OCI-LY7 (cell line): ENCODE measurements at regions not wholly inside any gene's neighbourhood (a gene's known extent, or its start where the extent isn't known, plus 50 kb on each side); places are given as distances from the start of the nearest gene placed in this dataset.

Experiments used
- EZH2phosphoT487 ChIP-seq: fragments of 200-600 bp; sonication (generic); IDR thresholded peaks from 2 replicates; pipeline ENCODE4 v1.6.1; 2018; ENCODE audit warnings: low read depth, borderline replicate concordance, mild to moderate bottlenecking, mixed run types, antibody characterized with exemption, low read length, moderate library complexity, mixed read lengths
- TF ChIP-seq, protein P1 (sequence below): fragments of 200-600 bp; sonication (generic); conservative IDR thresholded peaks from 2 replicates; pipeline ENCODE4 v1.5.1; 2014; ENCODE audit warnings: mild to moderate bottlenecking, antibody characterized with exemption, low read length, moderate library complexity, mixed read lengths

DNA sequence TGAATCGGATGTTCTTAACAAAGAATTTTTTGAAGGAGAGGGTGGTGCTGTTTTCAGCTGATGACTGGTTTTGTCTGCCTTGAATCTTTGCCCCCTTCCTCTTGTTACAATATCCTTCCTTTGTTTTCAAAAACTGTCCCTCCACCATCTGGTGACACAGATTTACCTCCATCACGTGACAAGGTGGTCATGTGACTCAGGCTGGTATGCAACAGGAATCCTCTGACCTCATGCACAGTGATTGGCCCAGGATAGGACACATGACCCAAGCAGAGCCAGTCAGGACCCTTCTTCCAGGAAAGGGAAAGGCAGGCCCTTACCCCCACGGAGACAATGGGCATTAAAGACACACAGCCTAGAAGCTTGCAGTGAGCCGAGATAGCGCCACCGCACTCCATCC, 84.7 kb upstream of the MC3R start:
- TF ChIP-seq, protein P1, sequence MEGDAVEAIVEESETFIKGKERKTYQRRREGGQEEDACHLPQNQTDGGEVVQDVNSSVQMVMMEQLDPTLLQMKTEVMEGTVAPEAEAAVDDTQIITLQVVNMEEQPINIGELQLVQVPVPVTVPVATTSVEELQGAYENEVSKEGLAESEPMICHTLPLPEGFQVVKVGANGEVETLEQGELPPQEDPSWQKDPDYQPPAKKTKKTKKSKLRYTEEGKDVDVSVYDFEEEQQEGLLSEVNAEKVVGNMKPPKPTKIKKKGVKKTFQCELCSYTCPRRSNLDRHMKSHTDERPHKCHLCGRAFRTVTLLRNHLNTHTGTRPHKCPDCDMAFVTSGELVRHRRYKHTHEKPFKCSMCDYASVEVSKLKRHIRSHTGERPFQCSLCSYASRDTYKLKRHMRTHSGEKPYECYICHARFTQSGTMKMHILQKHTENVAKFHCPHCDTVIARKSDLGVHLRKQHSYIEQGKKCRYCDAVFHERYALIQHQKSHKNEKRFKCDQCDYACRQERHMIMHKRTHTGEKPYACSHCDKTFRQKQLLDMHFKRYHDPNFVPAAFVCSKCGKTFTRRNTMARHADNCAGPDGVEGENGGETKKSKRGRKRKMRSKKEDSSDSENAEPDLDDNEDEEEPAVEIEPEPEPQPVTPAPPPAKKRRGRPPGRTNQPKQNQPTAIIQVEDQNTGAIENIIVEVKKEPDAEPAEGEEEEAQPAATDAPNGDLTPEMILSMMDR = no peak
- TF ChIP-seq EZH2phosphoT487 = no peak
